Adrenal gland (tissue), 5 donors: ENCODE measurements at regions not wholly inside any gene's neighbourhood (a gene's known extent, or its start where the extent isn't known, plus 50 kb on each side); places are given as distances from the start of the nearest gene placed in this dataset.

Source experiments
- POLR2A ChIP-seq, 2 donors: fragments of 450-650 bp; IDR thresholded peaks; one replicate each; pipeline ENCODE4 v1.6.1; 2017; ENCODE audit warnings: antibody characterized with exemption in 2 of 2, mild to moderate bottlenecking in 2 of 2, moderate library complexity in 1 of 2
- TF ChIP-seq, protein P1 (sequence below), 6 experiments: fragments of 450-650 bp in 4 of 6; fragments of 200-600 bp in 2 of 6; sonication (generic) in 1 of 6; IDR thresholded peaks; 1 replicate in 5 of 6; 2 replicates in 1 of 6; pipeline versions ENCODE4 v1.5.1 to v1.8.0; 2016 to 2021; ENCODE audit warnings: antibody characterized with exemption in 6 of 6, mild to moderate bottlenecking in 2 of 6, moderate library complexity in 1 of 6
- donor health status: DM: no; HTN: no; CAD: no.

DNA sequence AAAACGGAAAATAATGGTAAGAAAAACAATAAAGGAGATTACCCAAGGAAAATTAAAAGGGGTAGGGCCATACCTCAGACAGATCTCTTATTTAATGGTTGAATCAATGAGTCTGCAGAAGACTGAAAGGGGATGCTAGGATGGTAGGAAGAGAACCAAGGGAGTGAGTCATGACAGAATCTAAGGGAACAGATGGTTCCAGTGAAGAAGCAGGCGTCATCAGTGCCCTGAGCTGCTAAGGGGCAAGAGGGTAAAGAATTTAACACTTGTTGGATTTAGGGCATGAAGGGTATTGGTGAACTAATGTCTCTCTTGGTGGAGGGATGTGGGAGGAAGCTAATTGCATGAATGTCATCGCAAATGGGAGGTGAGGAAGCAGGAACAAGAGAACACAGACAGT, 329.2 kb upstream of the TSHZ3 start:
- TF ChIP-seq, protein P1, sequence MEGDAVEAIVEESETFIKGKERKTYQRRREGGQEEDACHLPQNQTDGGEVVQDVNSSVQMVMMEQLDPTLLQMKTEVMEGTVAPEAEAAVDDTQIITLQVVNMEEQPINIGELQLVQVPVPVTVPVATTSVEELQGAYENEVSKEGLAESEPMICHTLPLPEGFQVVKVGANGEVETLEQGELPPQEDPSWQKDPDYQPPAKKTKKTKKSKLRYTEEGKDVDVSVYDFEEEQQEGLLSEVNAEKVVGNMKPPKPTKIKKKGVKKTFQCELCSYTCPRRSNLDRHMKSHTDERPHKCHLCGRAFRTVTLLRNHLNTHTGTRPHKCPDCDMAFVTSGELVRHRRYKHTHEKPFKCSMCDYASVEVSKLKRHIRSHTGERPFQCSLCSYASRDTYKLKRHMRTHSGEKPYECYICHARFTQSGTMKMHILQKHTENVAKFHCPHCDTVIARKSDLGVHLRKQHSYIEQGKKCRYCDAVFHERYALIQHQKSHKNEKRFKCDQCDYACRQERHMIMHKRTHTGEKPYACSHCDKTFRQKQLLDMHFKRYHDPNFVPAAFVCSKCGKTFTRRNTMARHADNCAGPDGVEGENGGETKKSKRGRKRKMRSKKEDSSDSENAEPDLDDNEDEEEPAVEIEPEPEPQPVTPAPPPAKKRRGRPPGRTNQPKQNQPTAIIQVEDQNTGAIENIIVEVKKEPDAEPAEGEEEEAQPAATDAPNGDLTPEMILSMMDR (IDR thresholded peaks at IDR 0.05) = no peak
- TF ChIP-seq POLR2A (IDR thresholded peaks at IDR 0.05) = no peak
